ENCODE measurements at regions not wholly inside any gene's neighbourhood (a gene's known extent, or its start where the extent isn't known, plus 50 kb on each side); places are given as distances from the start of the nearest gene placed in this dataset.
"Not testable (repeated sequence)": the region's sequence is repeated elsewhere in the genome, so short reads cannot be mapped to it uniquely, and the experiment has no call there.

GRCh38 chr9:43118088-43118865 lies 934.8 kb downstream of the SPATA31A6 start:
- not testable (repeated sequence) for H3K23ac ChIP-seq (ENCODE audit: low read length in 2 of 2); H3K4me3 ChIP-seq (ENCODE audit: insufficient read depth in 1 of 2, low read depth in 1 of 2, low read length in 2 of 2); H3K4ac ChIP-seq (ENCODE audit: low read depth in 1 of 2, low read length in 2 of 2); H3K14ac ChIP-seq (ENCODE audit: low read length in 2 of 2); H3K9ac ChIP-seq (ENCODE audit: low read length); H3K4me1 ChIP-seq (ENCODE audit: control insufficient read depth, insufficient read depth, low read depth, low read length); H4K91ac ChIP-seq (ENCODE audit: low read length); H3K27ac ChIP-seq (ENCODE audit: low read length, poor library complexity, severe bottlenecking); H2AFZ ChIP-seq (ENCODE audit: low read depth, low read length); H2BK5ac ChIP-seq (ENCODE audit: low read depth, low read length, poor library complexity, severe bottlenecking); H3K9me3 ChIP-seq (ENCODE audit: control insufficient read depth, low read length); H3K18ac ChIP-seq (ENCODE audit: low read depth in 1 of 2, low read length in 2 of 2); H3K79me1 ChIP-seq (replicated peaks; ENCODE audit: low read length, poor library complexity, severe bottlenecking); H3K27me3 ChIP-seq (ENCODE audit: control insufficient read depth in 1 of 2, insufficient read depth in 1 of 2, low read length in 2 of 2); H2BK15ac ChIP-seq (ENCODE audit: low read depth, poor library complexity, severe bottlenecking); DNase-seq; H4K8ac ChIP-seq (ENCODE audit: low read length); H2BK12ac ChIP-seq (ENCODE audit: low read length in 2 of 2); H3K36me3 ChIP-seq (ENCODE audit: control insufficient read depth in 1 of 2, insufficient read depth in 2 of 2, low read depth in 1 of 2, low read length in 2 of 2); H2AK5ac ChIP-seq (ENCODE audit: low read length, severe bottlenecking); H2BK120ac ChIP-seq (ENCODE audit: low read depth, low read length); H3K4me2 ChIP-seq (ENCODE audit: low read length, poor library complexity, severe bottlenecking)
- 76% methylated on average over 11 of the region's 11 CpGs for whole genome bisulfite sequencing

DNA sequence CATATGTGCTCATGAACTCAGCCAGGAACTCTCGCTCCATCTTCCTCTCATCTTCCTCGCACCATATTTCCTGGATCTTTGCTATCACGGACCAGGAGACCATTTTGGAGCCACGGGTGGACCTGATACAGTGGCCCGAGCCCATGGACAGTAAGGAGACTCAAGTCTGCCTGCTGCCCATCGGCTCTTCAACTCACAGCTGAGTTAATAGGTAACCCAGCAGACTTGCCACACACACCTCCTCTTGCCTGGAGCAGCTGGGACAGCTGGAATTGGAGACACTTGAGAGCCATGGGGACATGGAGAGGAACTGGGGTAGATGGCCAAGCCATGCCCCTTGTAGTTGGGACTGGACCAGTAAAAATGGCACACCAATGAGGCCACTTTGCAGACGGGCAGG lies 936.1 kb downstream of the SPATA31A6 start:
- H3K79me1 ChIP-seq (replicated peaks; ENCODE audit: low read length, poor library complexity, severe bottlenecking); H2BK120ac ChIP-seq (ENCODE audit: low read depth, low read length); DNase-seq; H2BK5ac ChIP-seq (ENCODE audit: low read depth, low read length, poor library complexity, severe bottlenecking); H2AFZ ChIP-seq (ENCODE audit: low read depth, low read length); H2AK5ac ChIP-seq (ENCODE audit: low read length, severe bottlenecking); H3K4me3 ChIP-seq (ENCODE audit: insufficient read depth in 1 of 2, low read depth in 1 of 2, low read length in 2 of 2); H2BK15ac ChIP-seq (ENCODE audit: low read depth, poor library complexity, severe bottlenecking); H4K8ac ChIP-seq (ENCODE audit: low read length); H3K36me3 ChIP-seq (ENCODE audit: control insufficient read depth in 1 of 2, insufficient read depth in 2 of 2, low read depth in 1 of 2, low read length in 2 of 2); H3K4me1 ChIP-seq (ENCODE audit: control insufficient read depth, insufficient read depth, low read depth, low read length); H3K4me2 ChIP-seq (ENCODE audit: low read length, poor library complexity, severe bottlenecking); H3K27ac ChIP-seq (ENCODE audit: low read length, poor library complexity, severe bottlenecking); H3K9me3 ChIP-seq (ENCODE audit: control insufficient read depth, low read length); H2BK12ac ChIP-seq (ENCODE audit: low read length in 2 of 2); H3K4ac ChIP-seq (ENCODE audit: low read depth in 1 of 2, low read length in 2 of 2); H3K27me3 ChIP-seq (ENCODE audit: control insufficient read depth in 1 of 2, insufficient read depth in 1 of 2, low read length in 2 of 2); H3K14ac ChIP-seq (ENCODE audit: low read length in 2 of 2); H3K18ac ChIP-seq (ENCODE audit: low read depth in 1 of 2, low read length in 2 of 2); H3K23ac ChIP-seq (ENCODE audit: low read length in 2 of 2); H3K9ac ChIP-seq (ENCODE audit: low read length); H4K91ac ChIP-seq (ENCODE audit: low read length): not testable (repeated sequence)
- WGBS, result 81% methylated on average over 6 of the region's 7 CpGs

DNA sequence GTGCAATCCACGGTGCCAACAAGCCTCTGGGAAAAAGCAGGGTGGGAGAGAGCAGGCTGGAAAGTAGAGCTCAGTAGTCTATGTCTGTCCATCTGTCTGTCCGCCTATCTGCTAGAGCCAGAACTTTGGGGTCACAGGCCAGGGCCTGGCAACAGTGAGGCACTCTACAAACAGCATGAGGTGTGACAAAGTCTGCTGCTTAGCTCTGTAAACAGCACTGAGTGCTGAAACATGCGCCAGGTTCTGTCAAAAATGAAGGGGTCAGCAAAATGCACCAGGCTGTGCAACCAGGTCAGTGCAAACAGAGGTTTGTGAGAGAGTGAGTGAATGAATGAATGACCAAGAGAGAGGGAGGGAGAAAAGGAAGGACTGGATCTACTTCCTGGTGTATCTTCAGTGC lies 936.5 kb downstream of the SPATA31A6 start:
- not testable (repeated sequence) for H2BK120ac ChIP-seq (ENCODE audit: low read depth, low read length); H4K8ac ChIP-seq (ENCODE audit: low read length); H3K9ac ChIP-seq (ENCODE audit: low read length); H3K27ac ChIP-seq (ENCODE audit: low read length, poor library complexity, severe bottlenecking); H2BK15ac ChIP-seq (ENCODE audit: low read depth, poor library complexity, severe bottlenecking); H3K4me2 ChIP-seq (ENCODE audit: low read length, poor library complexity, severe bottlenecking); DNase-seq; H3K36me3 ChIP-seq (ENCODE audit: control insufficient read depth in 1 of 2, insufficient read depth in 2 of 2, low read depth in 1 of 2, low read length in 2 of 2); H3K23ac ChIP-seq (ENCODE audit: low read length in 2 of 2); H3K4me3 ChIP-seq (ENCODE audit: insufficient read depth in 1 of 2, low read depth in 1 of 2, low read length in 2 of 2); H2BK12ac ChIP-seq (ENCODE audit: low read length in 2 of 2); H3K14ac ChIP-seq (ENCODE audit: low read length in 2 of 2); H2BK5ac ChIP-seq (ENCODE audit: low read depth, low read length, poor library complexity, severe bottlenecking); H3K4ac ChIP-seq (ENCODE audit: low read depth in 1 of 2, low read length in 2 of 2); H3K27me3 ChIP-seq (ENCODE audit: control insufficient read depth in 1 of 2, insufficient read depth in 1 of 2, low read length in 2 of 2); H4K91ac ChIP-seq (ENCODE audit: low read length); H2AFZ ChIP-seq (ENCODE audit: low read depth, low read length); H3K9me3 ChIP-seq (ENCODE audit: control insufficient read depth, low read length); H3K18ac ChIP-seq (ENCODE audit: low read depth in 1 of 2, low read length in 2 of 2); H3K79me1 ChIP-seq (replicated peaks; ENCODE audit: low read length, poor library complexity, severe bottlenecking); H3K4me1 ChIP-seq (ENCODE audit: control insufficient read depth, insufficient read depth, low read depth, low read length); H2AK5ac ChIP-seq (ENCODE audit: low read length, severe bottlenecking)
- 70% methylated on average over 1 of the region's 3 CpGs for WGBS

GRCh38 chr9:43125894-43126293 lies 942.4 kb downstream of the SPATA31A6 start:
- H2AK5ac ChIP-seq (ENCODE audit: low read length, severe bottlenecking); H3K4me2 ChIP-seq (ENCODE audit: low read length, poor library complexity, severe bottlenecking); H3K27ac ChIP-seq (ENCODE audit: low read length, poor library complexity, severe bottlenecking); H2BK12ac ChIP-seq (ENCODE audit: low read length in 2 of 2); H3K14ac ChIP-seq (ENCODE audit: low read length in 2 of 2); H3K36me3 ChIP-seq (ENCODE audit: control insufficient read depth in 1 of 2, insufficient read depth in 2 of 2, low read depth in 1 of 2, low read length in 2 of 2); H3K9ac ChIP-seq (ENCODE audit: low read length); H3K27me3 ChIP-seq (ENCODE audit: control insufficient read depth in 1 of 2, insufficient read depth in 1 of 2, low read length in 2 of 2); H3K18ac ChIP-seq (ENCODE audit: low read depth in 1 of 2, low read length in 2 of 2); H3K4ac ChIP-seq (ENCODE audit: low read depth in 1 of 2, low read length in 2 of 2); DNase-seq; H2BK15ac ChIP-seq (ENCODE audit: low read depth, poor library complexity, severe bottlenecking); H3K79me1 ChIP-seq (replicated peaks; ENCODE audit: low read length, poor library complexity, severe bottlenecking); H3K23ac ChIP-seq (ENCODE audit: low read length in 2 of 2); H2AFZ ChIP-seq (ENCODE audit: low read depth, low read length); H4K8ac ChIP-seq (ENCODE audit: low read length); H3K4me3 ChIP-seq (ENCODE audit: insufficient read depth in 1 of 2, low read depth in 1 of 2, low read length in 2 of 2); H3K9me3 ChIP-seq (ENCODE audit: control insufficient read depth, low read length); H4K91ac ChIP-seq (ENCODE audit: low read length); H3K4me1 ChIP-seq (ENCODE audit: control insufficient read depth, insufficient read depth, low read depth, low read length); H2BK120ac ChIP-seq (ENCODE audit: low read depth, low read length); H2BK5ac ChIP-seq (ENCODE audit: low read depth, low read length, poor library complexity, severe bottlenecking): not testable (repeated sequence)
- 78% methylated on average over 3 of the region's 3 CpGs for WGBS
